ENCODE measurements at regions not wholly inside any gene's neighbourhood (a gene's known extent, or its start where the extent isn't known, plus 50 kb on each side); places are given as distances from the start of the nearest gene placed in this dataset.

DNA sequence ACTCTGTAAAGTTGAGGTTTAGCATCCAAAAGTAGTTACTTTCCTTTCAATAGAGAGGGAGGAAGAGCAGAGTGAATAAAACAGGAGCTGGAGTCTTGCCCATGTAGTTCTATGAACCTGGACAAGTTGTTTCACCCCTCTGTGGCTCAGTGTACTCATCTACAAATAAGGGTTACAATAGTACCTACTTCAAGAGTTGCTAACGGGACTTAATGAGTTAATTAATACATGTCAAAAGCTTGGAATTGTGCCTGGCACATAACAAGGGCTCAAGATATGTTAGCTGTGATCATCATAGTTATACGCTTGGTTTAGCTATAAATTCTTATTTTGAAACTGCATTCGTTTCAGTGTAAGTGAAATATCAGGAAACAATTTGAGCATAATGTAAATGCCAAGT lies 388.5 kb upstream of the THBS1 start:
- H3K56ac ChIP-seq (replicated peaks; ENCODE audit: insufficient read length, low read depth, low read length) = no peak overlapping the region
- H4K8ac ChIP-seq (ENCODE audit: extremely low read depth, insufficient read depth, low read length) = no peak overlapping the region
- H2BK20ac ChIP-seq (ENCODE audit: low read length) = no peak overlapping the region
- no peak overlapping the region for H3K4me2 ChIP-seq (ENCODE audit: insufficient read depth in 1 of 2, low read depth in 2 of 2, low read length in 2 of 2)
- H4K91ac ChIP-seq (replicated peaks; ENCODE audit: insufficient read length, low read length) = no peak overlapping the region
- no peaks in the 10 kb centered on the region for H3K36me3 ChIP-seq (ENCODE audit: control insufficient read depth in 2 of 4, insufficient read depth in 4 of 4, low read length in 3 of 4)
- FAIRE-seq = no peak
- no peak overlapping the region for H3K23ac ChIP-seq (ENCODE audit: insufficient read length)
- no peaks in the 10 kb centered on the region for H4K20me1 ChIP-seq (replicated peaks in 1 of 2; ENCODE audit: control insufficient read depth in 1 of 2, insufficient read depth in 2 of 2, low read length in 2 of 2)
- no peaks in the 10 kb centered on the region for H3K79me2 ChIP-seq (ENCODE audit: control insufficient read depth in 1 of 2, insufficient read depth in 2 of 2, low read length in 2 of 2)
- no peak for DNase-seq (ENCODE audit: low read depth in 1 of 2, low spot score in 2 of 2)
- no peak overlapping the region for H2AFZ ChIP-seq (ENCODE audit: low read length)
- no peaks in the 10 kb centered on the region for H3K27me3 ChIP-seq (replicated peaks in 1 of 4; ENCODE audit: control insufficient read depth in 3 of 4, extremely low read depth in 1 of 4, insufficient read depth in 3 of 4, low read length in 3 of 4)
- no peak overlapping the region for H3K27ac ChIP-seq (ENCODE audit: low read depth, low read length)
- no peak overlapping the region for H3K4me3 ChIP-seq (ENCODE audit: extremely low read depth in 1 of 4, insufficient read depth in 2 of 4, low read depth in 3 of 4, low read length in 4 of 4)
- ChIA-PET POLR2A (ENCODE audit: partially characterized antibody) (no interaction called here), CTCF (ENCODE audit: partially characterized antibody) (interaction anchor here (1.1 kb wide), 1 partner anchor 9 kb away, joined by 3 read pairs; no protein-coding TSS in a partner anchor)
- no peak overlapping the region for H2BK15ac ChIP-seq (ENCODE audit: low read length)
- 95% methylated on average over 3 of the region's 3 CpGs; no CpG with 5 or more reads in 1 of the 2 experiments for WGBS, 2 experiments (ENCODE audit: extremely low coverage in 1 of 2, insufficient coverage in 1 of 2, insufficient read length in 1 of 2, insufficient replicate concordance in 2 of 2, low coverage in 1 of 2, low lambda C conversion rate in 2 of 2, missing lambda C conversion rate in 1 of 2)
- no peak overlapping the region for H2BK5ac ChIP-seq (ENCODE audit: low read depth, low read length)
- no peak overlapping the region for H2AK5ac ChIP-seq (ENCODE audit: low read depth, low read length)
- H3K4ac ChIP-seq (replicated peaks; ENCODE audit: insufficient read length, low read depth, low read length) = no peak overlapping the region
- no peaks in the 10 kb centered on the region for H3K23me2 ChIP-seq (ENCODE audit: low read depth, low read length)
- no peak overlapping the region for H3K14ac ChIP-seq (ENCODE audit: insufficient read length)
- no peak overlapping the region for H3K9ac ChIP-seq (replicated peaks in 1 of 4; ENCODE audit: extremely low read depth in 1 of 4, low read depth in 3 of 4, low read length in 3 of 4)
- H3K9me3 ChIP-seq (ENCODE audit: insufficient read depth in 2 of 2, low read depth in 1 of 2, low read length in 1 of 2) = no peaks in the 10 kb centered on the region
- H2BK120ac ChIP-seq (replicated peaks; ENCODE audit: low read depth, low read length) = no peak overlapping the region
- no peaks in the 10 kb centered on the region for H3K4me1 ChIP-seq (replicated peaks in 1 of 4; ENCODE audit: control insufficient read depth in 3 of 4, insufficient read depth in 4 of 4, low read length in 3 of 4)
- no peak overlapping the region for H3K18ac ChIP-seq (ENCODE audit: extremely low read depth, low read length)
- H2BK12ac ChIP-seq (ENCODE audit: low read depth, low read length) = no peak overlapping the region
- no peak overlapping the region for H4K5ac ChIP-seq (ENCODE audit: insufficient read length, low read depth, low read length)
- H3K79me1 ChIP-seq (ENCODE audit: low read depth, low read length) = no peaks in the 10 kb centered on the region
- no peak for TF ChIP-seq RFX5 (IDR thresholded peaks at IDR 0.05; ENCODE audit: borderline replicate concordance, low read depth, low read length)
- TF ChIP-seq KDM1A (IDR thresholded peaks at IDR 0.05; ENCODE audit: borderline replicate concordance, low read length) = no peak
- TF ChIP-seq, protein P1, sequence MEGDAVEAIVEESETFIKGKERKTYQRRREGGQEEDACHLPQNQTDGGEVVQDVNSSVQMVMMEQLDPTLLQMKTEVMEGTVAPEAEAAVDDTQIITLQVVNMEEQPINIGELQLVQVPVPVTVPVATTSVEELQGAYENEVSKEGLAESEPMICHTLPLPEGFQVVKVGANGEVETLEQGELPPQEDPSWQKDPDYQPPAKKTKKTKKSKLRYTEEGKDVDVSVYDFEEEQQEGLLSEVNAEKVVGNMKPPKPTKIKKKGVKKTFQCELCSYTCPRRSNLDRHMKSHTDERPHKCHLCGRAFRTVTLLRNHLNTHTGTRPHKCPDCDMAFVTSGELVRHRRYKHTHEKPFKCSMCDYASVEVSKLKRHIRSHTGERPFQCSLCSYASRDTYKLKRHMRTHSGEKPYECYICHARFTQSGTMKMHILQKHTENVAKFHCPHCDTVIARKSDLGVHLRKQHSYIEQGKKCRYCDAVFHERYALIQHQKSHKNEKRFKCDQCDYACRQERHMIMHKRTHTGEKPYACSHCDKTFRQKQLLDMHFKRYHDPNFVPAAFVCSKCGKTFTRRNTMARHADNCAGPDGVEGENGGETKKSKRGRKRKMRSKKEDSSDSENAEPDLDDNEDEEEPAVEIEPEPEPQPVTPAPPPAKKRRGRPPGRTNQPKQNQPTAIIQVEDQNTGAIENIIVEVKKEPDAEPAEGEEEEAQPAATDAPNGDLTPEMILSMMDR (IDR thresholded peaks at IDR 0.05; ENCODE audit: control extremely low read depth in 1 of 3, insufficient read depth in 1 of 3, low read depth in 1 of 3, low read length in 3 of 3) = no peak
- no peak for TF ChIP-seq JUND (IDR thresholded peaks at IDR 0.05; ENCODE audit: low read length)
- TF ChIP-seq SIRT6 (IDR thresholded peaks at IDR 0.05; ENCODE audit: low read length) = no peak
- no peak for TF ChIP-seq SRF (IDR thresholded peaks at IDR 0.05; ENCODE audit: low read depth, low read length)
- TF ChIP-seq RXRA (IDR thresholded peaks at IDR 0.05; ENCODE audit: insufficient read depth, low read depth, low read length) = no peak
- TF ChIP-seq SP2 (IDR thresholded peaks at IDR 0.05; ENCODE audit: low read length) = no peak
- no peak for TF ChIP-seq TEAD4 (IDR thresholded peaks at IDR 0.05; ENCODE audit: low read depth, low read length)
- TF ChIP-seq KDM4A (IDR thresholded peaks at IDR 0.05; ENCODE audit: low read depth, low read length, severe bottlenecking) = no peak
- TF ChIP-seq CHD1 (IDR thresholded peaks at IDR 0.05; ENCODE audit: low read depth, low read length) = no peak
- no peak for TF ChIP-seq TAF7 (optimal IDR thresholded peaks at IDR 0.05; ENCODE audit: borderline replicate concordance, low read depth, low read length)
- TF ChIP-seq CBX5 (IDR thresholded peaks at IDR 0.05; ENCODE audit: low read depth, low read length) = no peak
